Neural progenitor cell (in vitro differentiated cells): ENCODE measurements at regions not wholly inside any gene's neighbourhood (a gene's known extent, or its start where the extent isn't known, plus 50 kb on each side); places are given as distances from the start of the nearest gene placed in this dataset.

Source experiments
- DNase-seq: peaks from one replicate; pipeline ENCODE4 v3.0.0-alpha.2; 2016; ENCODE audit warnings: low spot score
- H2AFZ ChIP-seq: fragments of 200-600 bp; sonication (generic); replicated peaks from 2 replicates; pipeline ENCODE4 v1.6.1; 2016; ENCODE audit warnings: antibody characterized with exemption
- H3F3A ChIP-seq: fragments of 200-600 bp; sonication (generic); 2 replicates; pipeline ENCODE4 v1.6.1; 2016; ENCODE audit warnings: antibody characterized with exemption, low read depth
- H3K27ac ChIP-seq: fragments of 200-600 bp; sonication (generic); 2 replicates; pipeline ENCODE4 v1.5.1; 2016; ENCODE audit warnings: mild to moderate bottlenecking
- H3K27me3 ChIP-seq: fragments of 200-600 bp; sonication (generic); 2 replicates; pipeline ENCODE4 v1.6.1; 2016; ENCODE audit warnings: mild to moderate bottlenecking, moderate library complexity
- H3K36me3 ChIP-seq: fragments of 200-600 bp; sonication (generic); 2 replicates; pipeline ENCODE4 v1.5.1; 2016
- H3K4me1 ChIP-seq: fragments of 200-600 bp; sonication (generic); 2 replicates; pipeline ENCODE4 v1.6.1; 2016; ENCODE audit warnings: mixed run types
- H3K4me2 ChIP-seq: fragments of 200-600 bp; sonication (generic); 2 replicates; pipeline ENCODE4 v1.6.1; 2016
- H3K4me3 ChIP-seq: fragments of 200-600 bp; sonication (generic); 2 replicates; pipeline ENCODE4 v1.5.1; 2016
- H3K79me2 ChIP-seq: fragments of 200-600 bp; sonication (generic); 2 replicates; pipeline ENCODE4 v1.6.1; 2016; ENCODE audit warnings: low read depth
- H3K9ac ChIP-seq: fragments of 200-600 bp; sonication (generic); 2 replicates; pipeline ENCODE4 v1.6.1; 2016
- H3K9me3 ChIP-seq: fragments of 200-600 bp; sonication (generic); 2 replicates; pipeline ENCODE4 v1.5.1; 2016; ENCODE audit warnings: low read depth
- H4K20me1 ChIP-seq: fragments of 200-600 bp; sonication (generic); 2 replicates; pipeline ENCODE4 v1.6.1; 2016; ENCODE audit warnings: low read depth
- H3K27ac Mint-ChIP-seq: 3 replicates; pipeline ENCODE4 v1.8.0; 2021; ENCODE audit warnings: mixed read lengths
- H3K27me3 Mint-ChIP-seq: 2 replicates; pipeline ENCODE4 v1.8.0; 2022; ENCODE audit warnings: low read depth, mild to moderate bottlenecking, inconsistent platforms, moderate library complexity, mixed read lengths; ENCODE audit not compliant: insufficient read depth
- H3K36me3 Mint-ChIP-seq: 3 replicates; pipeline ENCODE4 v1.8.0; 2021; ENCODE audit warnings: mixed read lengths
- H3K4me1 Mint-ChIP-seq: 3 replicates; pipeline ENCODE4 v1.8.0; 2021; ENCODE audit warnings: mixed read lengths
- H3K4me3 Mint-ChIP-seq: 3 replicates; pipeline ENCODE4 v1.8.0; 2021; ENCODE audit warnings: mild to moderate bottlenecking, moderate library complexity, mixed read lengths
- H3K9me3 Mint-ChIP-seq: 3 replicates; pipeline ENCODE4 v1.8.0; 2020; ENCODE audit warnings: mixed read lengths
- CTCF ChIP-seq: fragments of 200-600 bp; sonication (generic); IDR thresholded peaks from 2 replicates; pipeline ENCODE4 v1.5.1; 2017; ENCODE audit warnings: antibody characterized with exemption, mild to moderate bottlenecking
- EZH2 ChIP-seq: fragments of 200-600 bp; sonication (generic); IDR thresholded peaks from 2 replicates; pipeline ENCODE4 v1.6.1; 2017; ENCODE audit warnings: antibody characterized with exemption, mild to moderate bottlenecking, moderate library complexity
- EZH2phosphoT487 ChIP-seq: fragments of 200-600 bp; sonication (generic); IDR thresholded peaks from 2 replicates; pipeline ENCODE4 v1.6.1; 2017; ENCODE audit warnings: antibody characterized with exemption

GRCh38 chr16:85232369-85233142, 120.3 kb upstream of the CIBAR2 start:
- TF ChIP-seq CTCF (no peak), EZH2phosphoT487 (no peak), EZH2 (no peak)
- no peak overlapping the region for H3K4me3 Mint-ChIP-seq
- Histone ChIP-seq H3K9ac (no peak overlapping the region), H3K79me2 (no peaks in the 10 kb centered on the region), H3F3A (peaks cover 47% of the 10 kb centered on the region), H3K4me3 (no peak overlapping the region), H3K36me3 (no peaks in the 10 kb centered on the region), H3K27me3 (no peaks in the 10 kb centered on the region), H3K4me1 (peaks cover 24% of the 10 kb centered on the region), H4K20me1 (peaks cover 26% of the 10 kb centered on the region), H3K27ac (no peak overlapping the region), H3K4me2 (no peak overlapping the region), H3K9me3 (no peaks in the 10 kb centered on the region), H2AFZ (no peak overlapping the region)
- H3K4me1 Mint-ChIP-seq, result peaks cover 61% of the 10 kb centered on the region
- no peak for DNase-seq
- peaks cover 6% of the 10 kb centered on the region for H3K9me3 Mint-ChIP-seq
- H3K36me3 Mint-ChIP-seq, result no peaks in the 10 kb centered on the region
- H3K27me3 Mint-ChIP-seq, result peaks cover 24% of the 10 kb centered on the region
- no peak overlapping the region for H3K27ac Mint-ChIP-seq

- H3K4me3 ChIP-seq, result no peak overlapping the region
- peaks cover 16% of the 10 kb centered on the region for H4K20me1 ChIP-seq
- H3K27me3 ChIP-seq, result no peaks in the 10 kb centered on the region
- peaks cover 58% of the 10 kb centered on the region for H3K4me1 Mint-ChIP-seq
- peaks cover 20% of the 10 kb centered on the region for H3K27me3 Mint-ChIP-seq
- peak overlapping the region; percentile 76 for H3K27ac Mint-ChIP-seq
- no peak overlapping the region for H3K27ac ChIP-seq
- no peaks in the 10 kb centered on the region for H3K36me3 Mint-ChIP-seq
- peaks cover 6% of the 10 kb centered on the region for H3K9me3 Mint-ChIP-seq
- H3K4me1 ChIP-seq, result peaks cover 23% of the 10 kb centered on the region
- no peaks in the 10 kb centered on the region for H3K9me3 ChIP-seq
- TF ChIP-seq EZH2, result no peak
- TF ChIP-seq CTCF, result no peak
- TF ChIP-seq EZH2phosphoT487, result no peak
- no peak overlapping the region for H3K9ac ChIP-seq
- H3K4me3 Mint-ChIP-seq, result no peak overlapping the region
- H3K79me2 ChIP-seq, result no peaks in the 10 kb centered on the region
- H2AFZ ChIP-seq, result no peak overlapping the region
- no peak for DNase-seq
- H3K4me2 ChIP-seq, result no peak overlapping the region
- peaks cover 39% of the 10 kb centered on the region for H3F3A ChIP-seq
- no peaks in the 10 kb centered on the region for H3K36me3 ChIP-seq
Measured at GRCh38 chr16:85233516-85233915, 121.2 kb upstream of the CIBAR2 start.

GRCh38 chr16:85234310-85235204, 122.3 kb upstream of the CIBAR2 start:
- no peaks in the 10 kb centered on the region for H3K27me3 ChIP-seq
- no peaks in the 10 kb centered on the region for H3K9me3 ChIP-seq
- peaks cover 24% of the 10 kb centered on the region for H3K4me1 ChIP-seq
- H3K4me3 Mint-ChIP-seq, result peak overlapping the region; percentile 73
- no peak overlapping the region for H3K9ac ChIP-seq
- H3K79me2 ChIP-seq, result no peaks in the 10 kb centered on the region
- H3K27ac Mint-ChIP-seq, result no peak overlapping the region
- peak overlapping the region; percentile 91 for H3K27ac ChIP-seq
- peaks cover 51% of the 10 kb centered on the region for H3K4me1 Mint-ChIP-seq
- TF ChIP-seq EZH2phosphoT487, result no peak
- no peak for TF ChIP-seq EZH2
- TF ChIP-seq CTCF, result no peak
- H4K20me1 ChIP-seq, result peaks cover 14% of the 10 kb centered on the region
- peak; percentile 98 for DNase-seq
- H3K4me3 ChIP-seq, result peak overlapping the region; percentile 61
- H3F3A ChIP-seq, result peaks cover 36% of the 10 kb centered on the region
- H3K4me2 ChIP-seq, result peak overlapping the region; percentile 94
- no peaks in the 10 kb centered on the region for H3K36me3 ChIP-seq
- H3K9me3 Mint-ChIP-seq, result peaks cover 6% of the 10 kb centered on the region
- H3K36me3 Mint-ChIP-seq, result no peaks in the 10 kb centered on the region
- peaks cover 19% of the 10 kb centered on the region for H3K27me3 Mint-ChIP-seq
- no peak overlapping the region for H2AFZ ChIP-seq
